ENCODE measurements at regions not wholly inside any gene's neighbourhood (a gene's known extent, or its start where the extent isn't known, plus 50 kb on each side); places are given as distances from the start of the nearest gene placed in this dataset.

- no peak for TF ChIP-seq CTCF (optimal IDR thresholded peaks at IDR 0.05 in 1 of 3, IDR thresholded peaks at IDR 0.05 in 1 of 3, conservative IDR thresholded peaks at IDR 0.05 in 1 of 3; ENCODE audit: extremely low read depth in 1 of 3, insufficient read depth in 2 of 3, low read length in 3 of 3)
- TF ChIP-seq EZH2 (IDR thresholded peaks at IDR 0.05; ENCODE audit: low read length) = no peak
Observed at GRCh38 chr12:131226345-131227265, 272.9 kb downstream of the ADGRD1 start.

Measured in keratinocyte (primary cell).